GM18517 (cell line): ENCODE measurements at regions not wholly inside any gene's neighbourhood (a gene's known extent, or its start where the extent isn't known, plus 50 kb on each side); places are given as distances from the start of the nearest gene placed in this dataset.

Experiments
- ATAC-seq: cut with Tn5 transposase; IDR thresholded peaks from one replicate; pipeline ENCODE4 v1.9.1; 2021; ENCODE audit warnings: mild to moderate bottlenecking, moderate library complexity; ENCODE audit not compliant: unreplicated experiment

GRCh38 chr1:59104191-59104760 lies 192.6 kb upstream of the FGGY start:
- no peak for ATAC-seq

GRCh38 chr1:59105548-59106507 lies 191.1 kb upstream of the FGGY start:
- ATAC-seq = no peak

GRCh38 chr1:59107516-59107915 lies 189.4 kb upstream of the FGGY start:
- no peak for ATAC-seq

GRCh38 chr1:59107916-59108315 lies 189.0 kb upstream of the FGGY start:
- no peak for ATAC-seq

GRCh38 chr1:59108481-59109317 lies 188.2 kb upstream of the FGGY start:
- no peak for ATAC-seq

- ATAC-seq = no peak
Observed at GRCh38 chr1:59110271-59110670, 186.6 kb upstream of the FGGY start.

- ATAC-seq = no peak
Observed at GRCh38 chr1:59113876-59114457, 182.9 kb upstream of the FGGY start.

GRCh38 chr1:59115865-59116264 lies 181.0 kb upstream of the FGGY start:
- ATAC-seq = no peak

- no peak for ATAC-seq
Observed at GRCh38 chr1:59116920-59117542, 179.9 kb upstream of the FGGY start.

GRCh38 chr1:59122527-59122926 lies 174.4 kb upstream of the FGGY start:
- no peak for ATAC-seq

GRCh38 chr1:59123081-59123681 lies 173.7 kb upstream of the FGGY start:
- no peak for ATAC-seq

GRCh38 chr1:59124166-59124565 lies 172.7 kb upstream of the FGGY start:
- ATAC-seq = no peak

GRCh38 chr1:59125154-59125553 lies 171.7 kb upstream of the FGGY start:
- no peak for ATAC-seq

- no peak for ATAC-seq
Observed at GRCh38 chr1:59125676-59126320, 171.1 kb upstream of the FGGY start.

GRCh38 chr1:59126366-59126765 lies 170.5 kb upstream of the FGGY start:
- ATAC-seq = no peak

- no peak for ATAC-seq
Observed at GRCh38 chr1:59128239-59128736, 168.6 kb upstream of the FGGY start.

GRCh38 chr1:59128784-59129227 lies 168.1 kb upstream of the FGGY start:
- ATAC-seq = no peak

- ATAC-seq = no peak
Observed at GRCh38 chr1:59132295-59132694, 164.6 kb upstream of the FGGY start.

- no peak for ATAC-seq
Observed at GRCh38 chr1:59133997-59134396, 162.9 kb upstream of the FGGY start.
